ENCODE measurements at regions not wholly inside any gene's neighbourhood (a gene's known extent, or its start where the extent isn't known, plus 50 kb on each side); places are given as distances from the start of the nearest gene placed in this dataset.

DNA sequence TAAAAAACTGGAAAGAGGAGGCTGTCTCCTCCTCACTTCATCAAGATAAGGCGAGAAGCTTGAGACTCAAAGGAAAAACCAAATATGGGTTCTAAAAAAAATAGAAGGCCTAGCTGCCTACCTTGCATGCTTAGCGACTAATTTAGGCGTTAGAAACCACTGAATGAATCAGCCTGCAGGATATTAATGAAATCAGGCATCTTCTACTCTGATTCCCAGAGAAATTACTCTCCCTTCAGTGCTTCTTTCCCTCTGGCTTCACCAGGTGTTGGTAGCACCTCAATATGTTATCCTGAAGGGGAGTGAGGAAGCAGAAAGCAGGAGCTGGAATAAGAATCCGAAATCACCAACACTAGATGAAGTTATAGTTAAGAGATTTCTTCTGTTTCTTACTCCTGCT, 749.8 kb upstream of the NRXN1 start:
- no peak for TF ChIP-seq POLR2AphosphoS5 (IDR thresholded peaks at IDR 0.05; ENCODE audit: low read depth, low read length)
- TF ChIP-seq TAF1 (IDR thresholded peaks at IDR 0.05; ENCODE audit: borderline replicate concordance, insufficient read depth, low read length) = no peak
- TF ChIP-seq FOXP2 (optimal IDR thresholded peaks at IDR 0.05; ENCODE audit: borderline replicate concordance, extremely low read depth, extremely low read length, insufficient read depth) = no peak
- TF ChIP-seq, protein P1, sequence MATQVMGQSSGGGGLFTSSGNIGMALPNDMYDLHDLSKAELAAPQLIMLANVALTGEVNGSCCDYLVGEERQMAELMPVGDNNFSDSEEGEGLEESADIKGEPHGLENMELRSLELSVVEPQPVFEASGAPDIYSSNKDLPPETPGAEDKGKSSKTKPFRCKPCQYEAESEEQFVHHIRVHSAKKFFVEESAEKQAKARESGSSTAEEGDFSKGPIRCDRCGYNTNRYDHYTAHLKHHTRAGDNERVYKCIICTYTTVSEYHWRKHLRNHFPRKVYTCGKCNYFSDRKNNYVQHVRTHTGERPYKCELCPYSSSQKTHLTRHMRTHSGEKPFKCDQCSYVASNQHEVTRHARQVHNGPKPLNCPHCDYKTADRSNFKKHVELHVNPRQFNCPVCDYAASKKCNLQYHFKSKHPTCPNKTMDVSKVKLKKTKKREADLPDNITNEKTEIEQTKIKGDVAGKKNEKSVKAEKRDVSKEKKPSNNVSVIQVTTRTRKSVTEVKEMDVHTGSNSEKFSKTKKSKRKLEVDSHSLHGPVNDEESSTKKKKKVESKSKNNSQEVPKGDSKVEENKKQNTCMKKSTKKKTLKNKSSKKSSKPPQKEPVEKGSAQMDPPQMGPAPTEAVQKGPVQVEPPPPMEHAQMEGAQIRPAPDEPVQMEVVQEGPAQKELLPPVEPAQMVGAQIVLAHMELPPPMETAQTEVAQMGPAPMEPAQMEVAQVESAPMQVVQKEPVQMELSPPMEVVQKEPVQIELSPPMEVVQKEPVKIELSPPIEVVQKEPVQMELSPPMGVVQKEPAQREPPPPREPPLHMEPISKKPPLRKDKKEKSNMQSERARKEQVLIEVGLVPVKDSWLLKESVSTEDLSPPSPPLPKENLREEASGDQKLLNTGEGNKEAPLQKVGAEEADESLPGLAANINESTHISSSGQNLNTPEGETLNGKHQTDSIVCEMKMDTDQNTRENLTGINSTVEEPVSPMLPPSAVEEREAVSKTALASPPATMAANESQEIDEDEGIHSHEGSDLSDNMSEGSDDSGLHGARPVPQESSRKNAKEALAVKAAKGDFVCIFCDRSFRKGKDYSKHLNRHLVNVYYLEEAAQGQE (IDR thresholded peaks at IDR 0.05; ENCODE audit: insufficient read depth in 1 of 2, low read depth in 2 of 2, low read length in 2 of 2) = no peak
- no peak for TF ChIP-seq SIN3A (IDR thresholded peaks at IDR 0.05; ENCODE audit: borderline replicate concordance, insufficient read depth, low read length)

DNA sequence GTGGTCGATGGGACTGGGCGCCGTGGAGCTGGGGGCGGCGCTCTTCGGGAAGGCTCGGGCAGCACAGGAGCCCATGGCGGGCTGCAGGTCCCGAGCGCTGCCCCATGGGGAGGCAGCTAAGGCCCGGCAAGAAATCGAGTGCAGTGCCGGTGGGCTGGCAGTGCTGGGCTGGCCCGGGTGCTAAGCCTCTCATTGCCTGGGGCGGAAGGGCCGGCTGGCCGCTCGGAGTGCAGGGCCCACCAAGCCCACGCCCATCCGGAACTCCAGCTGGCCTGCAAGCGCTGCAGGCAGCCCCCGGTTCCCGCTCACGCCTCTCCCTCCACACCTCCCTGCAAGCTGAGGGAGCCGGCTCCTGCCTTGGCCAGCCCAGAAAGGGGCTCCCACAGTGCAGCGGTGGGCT, 748.4 kb upstream of the NRXN1 start:
- TF ChIP-seq, protein P1 (IDR thresholded peaks at IDR 0.05; ENCODE audit: insufficient read depth in 1 of 2, low read depth in 2 of 2, low read length in 2 of 2) = no peak
- TF ChIP-seq SIN3A (IDR thresholded peaks at IDR 0.05; ENCODE audit: borderline replicate concordance, insufficient read depth, low read length) (no peak), FOXP2 (optimal IDR thresholded peaks at IDR 0.05; ENCODE audit: borderline replicate concordance, extremely low read depth, extremely low read length, insufficient read depth) (no peak), TAF1 (IDR thresholded peaks at IDR 0.05; ENCODE audit: borderline replicate concordance, insufficient read depth, low read length) (no peak), POLR2AphosphoS5 (IDR thresholded peaks at IDR 0.05; ENCODE audit: low read depth, low read length) (no peak)

- TF ChIP-seq SIN3A (IDR thresholded peaks at IDR 0.05; ENCODE audit: borderline replicate concordance, insufficient read depth, low read length) (no peak), FOXP2 (optimal IDR thresholded peaks at IDR 0.05; ENCODE audit: borderline replicate concordance, extremely low read depth, extremely low read length, insufficient read depth) (no peak), TAF1 (IDR thresholded peaks at IDR 0.05; ENCODE audit: borderline replicate concordance, insufficient read depth, low read length) (no peak), POLR2AphosphoS5 (IDR thresholded peaks at IDR 0.05; ENCODE audit: low read depth, low read length) (no peak)
- TF ChIP-seq, protein P1 (IDR thresholded peaks at IDR 0.05; ENCODE audit: insufficient read depth in 1 of 2, low read depth in 2 of 2, low read length in 2 of 2) = no peak
Measured at GRCh38 chr2:51778806-51779205, 746.9 kb upstream of the NRXN1 start.

GRCh38 chr2:51760441-51760840, 728.5 kb upstream of the NRXN1 start:
- TF ChIP-seq SIN3A (IDR thresholded peaks at IDR 0.05; ENCODE audit: borderline replicate concordance, insufficient read depth, low read length) (no peak), POLR2AphosphoS5 (IDR thresholded peaks at IDR 0.05; ENCODE audit: low read depth, low read length) (no peak), FOXP2 (optimal IDR thresholded peaks at IDR 0.05; ENCODE audit: borderline replicate concordance, extremely low read depth, extremely low read length, insufficient read depth) (no peak), TAF1 (IDR thresholded peaks at IDR 0.05; ENCODE audit: borderline replicate concordance, insufficient read depth, low read length) (no peak)
- TF ChIP-seq, protein P1 (IDR thresholded peaks at IDR 0.05; ENCODE audit: insufficient read depth in 1 of 2, low read depth in 2 of 2, low read length in 2 of 2) = no peak

DNA sequence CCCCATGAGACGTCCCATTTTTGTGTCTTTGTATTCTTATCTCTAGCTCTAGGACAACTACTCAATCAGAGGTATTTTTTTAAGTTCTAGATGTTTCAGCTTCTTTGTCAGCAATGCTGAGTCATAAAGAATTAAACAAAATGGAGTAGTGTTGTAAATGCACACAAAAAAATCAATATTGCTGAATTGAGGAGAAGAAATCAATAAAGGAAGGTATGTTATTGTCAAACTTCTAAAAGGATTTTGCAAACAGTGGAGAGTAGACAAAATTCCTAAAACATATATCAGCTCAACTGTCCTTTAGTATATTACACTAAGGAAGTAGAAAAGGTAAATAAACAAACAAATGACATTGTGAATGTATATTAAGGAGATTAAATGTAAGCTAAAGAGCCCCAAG, 726.1 kb upstream of the NRXN1 start:
- TF ChIP-seq TAF1 (IDR thresholded peaks at IDR 0.05; ENCODE audit: borderline replicate concordance, insufficient read depth, low read length) = no peak
- TF ChIP-seq SIN3A (IDR thresholded peaks at IDR 0.05; ENCODE audit: borderline replicate concordance, insufficient read depth, low read length) = no peak
- TF ChIP-seq POLR2AphosphoS5 (IDR thresholded peaks at IDR 0.05; ENCODE audit: low read depth, low read length) = no peak
- no peak for TF ChIP-seq FOXP2 (optimal IDR thresholded peaks at IDR 0.05; ENCODE audit: borderline replicate concordance, extremely low read depth, extremely low read length, insufficient read depth)
- TF ChIP-seq, protein P1 (IDR thresholded peaks at IDR 0.05; ENCODE audit: insufficient read depth in 1 of 2, low read depth in 2 of 2, low read length in 2 of 2) = no peak

All from PFSK-1 (cell line).